Thoracic aorta (tissue), 2 donors: ENCODE measurements at regions not wholly inside any gene's neighbourhood (a gene's known extent, or its start where the extent isn't known, plus 50 kb on each side); places are given as distances from the start of the nearest gene placed in this dataset.
"Not testable (repeated sequence)": the region's sequence is repeated elsewhere in the genome, so short reads cannot be mapped to it uniquely, and the experiment has no call there.

Source experiments
- ATAC-seq: fragments of 150-250 bp; one replicate; pipeline ENCODE4 v1.8.0; 2017; ENCODE audit warnings: low read depth; ENCODE audit not compliant: insufficient number of reproducible peaks, low FRiP score
- DNase-seq: peaks from one replicate; pipeline ENCODE4 v3.0.0-alpha.2; 2020; ENCODE audit warnings: low spot score
- H3K27ac ChIP-seq, 2 donors: fragments of 200-600 bp; sonication (generic); 1 replicate in 1 of 2; 2 replicates in 1 of 2; pipeline ENCODE4 v1.5.1; 2016; ENCODE audit warnings: mild to moderate bottlenecking in 2 of 2, moderate library complexity in 2 of 2
- H3K27me3 ChIP-seq: fragments of 200-600 bp; sonication (generic); replicated peaks from 2 replicates; pipeline ENCODE4 v1.6.0; 2016; ENCODE audit warnings: mild to moderate bottlenecking; ENCODE audit not compliant: insufficient read depth
- H3K36me3 ChIP-seq: fragments of 200-600 bp; sonication (generic); one replicate; pipeline ENCODE4 v1.5.1; 2016
- H3K4me1 ChIP-seq, 2 donors: fragments of 200-600 bp; sonication (generic); 1 replicate in 1 of 2; 2 replicates in 1 of 2; pipeline versions ENCODE4 v1.5.1 to v1.6.0; 2016; ENCODE audit warnings: low read depth in 2 of 2, mild to moderate bottlenecking in 1 of 2; ENCODE audit not compliant: control insufficient read depth in 1 of 2
- H3K4me3 ChIP-seq: fragments of 200-600 bp; sonication (generic); 2 replicates; pipeline ENCODE4 v1.5.1; 2016; ENCODE audit warnings: mild to moderate bottlenecking
- H3K9me3 ChIP-seq: fragments of 200-600 bp; sonication (generic); 2 replicates; pipeline ENCODE4 v1.5.1; 2016
- TF ChIP-seq, protein P1 (sequence below): fragments of 200-600 bp; sonication (generic); IDR thresholded peaks from one replicate; pipeline ENCODE4 v1.5.1; 2019; ENCODE audit warnings: antibody characterized with exemption

DNA sequence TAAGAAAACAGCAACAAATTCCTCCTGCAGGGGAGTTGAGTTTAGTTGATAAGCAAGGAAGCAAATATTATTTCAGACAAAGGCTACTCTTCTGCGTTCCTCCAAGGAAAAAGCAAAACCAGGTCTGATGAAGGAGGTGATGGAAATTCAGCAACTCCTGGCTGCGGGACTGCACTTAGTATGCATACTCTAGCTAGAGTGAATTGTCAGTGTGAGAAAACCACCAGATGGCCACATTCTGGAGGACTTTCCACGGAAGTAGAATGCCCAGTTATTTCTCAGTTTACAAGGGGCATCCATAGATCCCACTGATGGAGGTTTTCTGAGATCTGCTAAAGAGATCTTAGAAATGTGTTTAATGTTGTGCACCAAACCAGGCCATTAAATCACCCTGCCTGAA is 338.6 kb upstream of the PUDP start:
- Histone ChIP-seq H3K27me3 (no peaks in the 10 kb centered on the region), H3K9me3 (no peaks in the 10 kb centered on the region), H3K27ac (no peak overlapping the region), H3K4me3 (no peak overlapping the region), H3K36me3 (no peaks in the 10 kb centered on the region), H3K4me1 (no peaks in the 10 kb centered on the region)
- DNase-seq = no peak
- TF ChIP-seq, protein P1, sequence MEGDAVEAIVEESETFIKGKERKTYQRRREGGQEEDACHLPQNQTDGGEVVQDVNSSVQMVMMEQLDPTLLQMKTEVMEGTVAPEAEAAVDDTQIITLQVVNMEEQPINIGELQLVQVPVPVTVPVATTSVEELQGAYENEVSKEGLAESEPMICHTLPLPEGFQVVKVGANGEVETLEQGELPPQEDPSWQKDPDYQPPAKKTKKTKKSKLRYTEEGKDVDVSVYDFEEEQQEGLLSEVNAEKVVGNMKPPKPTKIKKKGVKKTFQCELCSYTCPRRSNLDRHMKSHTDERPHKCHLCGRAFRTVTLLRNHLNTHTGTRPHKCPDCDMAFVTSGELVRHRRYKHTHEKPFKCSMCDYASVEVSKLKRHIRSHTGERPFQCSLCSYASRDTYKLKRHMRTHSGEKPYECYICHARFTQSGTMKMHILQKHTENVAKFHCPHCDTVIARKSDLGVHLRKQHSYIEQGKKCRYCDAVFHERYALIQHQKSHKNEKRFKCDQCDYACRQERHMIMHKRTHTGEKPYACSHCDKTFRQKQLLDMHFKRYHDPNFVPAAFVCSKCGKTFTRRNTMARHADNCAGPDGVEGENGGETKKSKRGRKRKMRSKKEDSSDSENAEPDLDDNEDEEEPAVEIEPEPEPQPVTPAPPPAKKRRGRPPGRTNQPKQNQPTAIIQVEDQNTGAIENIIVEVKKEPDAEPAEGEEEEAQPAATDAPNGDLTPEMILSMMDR = no peak
- no peak for ATAC-seq

DNA sequence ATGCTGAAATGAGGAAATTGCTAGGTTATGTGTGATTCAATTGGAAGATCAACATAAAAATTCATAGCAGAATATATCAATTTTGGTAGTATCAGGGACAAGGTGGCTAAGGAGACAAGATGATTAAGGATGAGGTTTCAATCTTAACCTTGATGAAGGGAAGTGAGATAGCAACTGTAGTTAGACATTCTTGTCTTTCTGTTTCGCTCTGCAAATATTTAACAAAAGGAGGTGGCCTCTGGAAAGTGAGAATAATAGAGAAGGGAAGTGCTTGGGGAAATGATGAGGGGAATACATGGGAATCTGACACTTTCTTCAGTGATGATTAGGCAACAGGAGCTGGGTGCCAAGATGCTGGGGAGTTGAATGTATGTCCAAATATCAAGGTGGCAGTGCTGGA is 337.1 kb upstream of the PUDP start:
- Histone ChIP-seq H3K9me3 (no peaks in the 10 kb centered on the region), H3K36me3 (no peaks in the 10 kb centered on the region), H3K27ac (no peak overlapping the region), H3K27me3 (no peaks in the 10 kb centered on the region), H3K4me1 (no peaks in the 10 kb centered on the region), H3K4me3 (no peak overlapping the region)
- TF ChIP-seq, protein P1 = no peak
- no peak for ATAC-seq
- no peak for DNase-seq

DNA sequence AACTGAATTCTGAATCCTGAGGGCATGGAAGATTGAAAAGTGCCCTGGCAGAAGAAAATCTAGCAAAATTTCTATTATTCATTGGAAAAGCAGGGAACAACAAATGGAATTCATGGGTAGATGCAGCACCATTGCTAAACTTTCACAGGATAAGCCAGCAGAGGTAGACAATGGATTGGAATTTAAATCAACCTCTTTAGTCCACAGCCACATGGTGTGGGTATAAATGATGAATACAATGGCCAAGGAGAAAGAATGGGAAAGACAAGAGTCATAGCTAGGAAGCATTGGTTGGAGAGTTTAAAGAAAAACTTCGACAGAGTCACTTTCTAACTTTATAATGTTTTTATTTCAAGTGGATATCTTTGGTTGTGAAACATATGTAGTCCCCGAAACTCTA is 332.8 kb upstream of the PUDP start:
- Histone ChIP-seq H3K27ac (no peak overlapping the region), H3K9me3 (no peaks in the 10 kb centered on the region), H3K36me3 (no peaks in the 10 kb centered on the region), H3K27me3 (no peaks in the 10 kb centered on the region), H3K4me1 (no peaks in the 10 kb centered on the region), H3K4me3 (no peak overlapping the region)
- ATAC-seq (no peak), DNase-seq (no peak)
- TF ChIP-seq, protein P1 = no peak

DNA sequence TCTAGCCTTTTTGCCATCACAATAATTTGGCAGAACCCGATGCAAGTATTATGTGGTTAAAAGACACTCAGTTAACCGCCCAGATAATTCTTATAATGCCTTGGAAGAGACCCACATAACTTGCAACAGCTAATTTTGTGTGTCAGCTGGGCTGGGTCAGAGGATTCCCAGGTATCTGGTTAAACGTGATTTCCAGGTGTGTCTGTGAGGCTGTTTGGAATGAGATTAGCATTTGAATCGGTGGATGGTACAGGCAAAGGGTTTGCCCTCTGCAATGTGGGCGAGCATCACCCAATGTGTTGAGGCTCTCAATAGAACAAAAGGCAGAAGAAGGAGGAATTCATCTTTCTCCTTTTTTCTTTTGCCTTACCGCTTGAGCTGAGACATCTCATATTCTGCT is 314.2 kb upstream of the PUDP start:
- DNase-seq (no peak), ATAC-seq (no peak)
- Histone ChIP-seq H3K27ac (no peak overlapping the region), H3K36me3 (no peaks in the 10 kb centered on the region), H3K9me3 (no peaks in the 10 kb centered on the region), H3K27me3 (no peaks in the 10 kb centered on the region), H3K4me1 (no peaks in the 10 kb centered on the region), H3K4me3 (no peak overlapping the region)
- TF ChIP-seq, protein P1 = no peak

DNA sequence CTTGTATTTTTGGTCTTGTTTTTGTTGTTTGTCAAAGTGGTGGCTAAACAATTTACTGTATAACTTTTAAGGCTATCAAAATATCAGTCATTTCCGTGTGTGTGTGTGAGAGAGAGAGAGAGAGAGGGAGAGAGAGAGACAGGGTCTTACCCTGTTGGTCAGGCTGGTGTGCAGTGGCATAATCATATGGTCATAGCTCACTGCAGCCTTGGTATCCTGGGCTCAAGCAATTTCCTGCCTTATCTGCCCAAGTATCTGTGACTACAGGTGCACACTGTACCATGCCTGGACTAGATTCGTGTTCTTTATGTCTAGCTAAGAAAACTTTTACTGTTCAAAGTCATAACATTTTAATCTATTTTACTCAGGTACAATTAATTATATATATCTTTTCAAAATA is 313.1 kb upstream of the PUDP start:
- DNase-seq, H3K27me3 ChIP-seq, H3K36me3 ChIP-seq, H3K27ac ChIP-seq, H3K4me1 ChIP-seq, H3K4me3 ChIP-seq, ATAC-seq, H3K9me3 ChIP-seq: not testable (repeated sequence)

DNA sequence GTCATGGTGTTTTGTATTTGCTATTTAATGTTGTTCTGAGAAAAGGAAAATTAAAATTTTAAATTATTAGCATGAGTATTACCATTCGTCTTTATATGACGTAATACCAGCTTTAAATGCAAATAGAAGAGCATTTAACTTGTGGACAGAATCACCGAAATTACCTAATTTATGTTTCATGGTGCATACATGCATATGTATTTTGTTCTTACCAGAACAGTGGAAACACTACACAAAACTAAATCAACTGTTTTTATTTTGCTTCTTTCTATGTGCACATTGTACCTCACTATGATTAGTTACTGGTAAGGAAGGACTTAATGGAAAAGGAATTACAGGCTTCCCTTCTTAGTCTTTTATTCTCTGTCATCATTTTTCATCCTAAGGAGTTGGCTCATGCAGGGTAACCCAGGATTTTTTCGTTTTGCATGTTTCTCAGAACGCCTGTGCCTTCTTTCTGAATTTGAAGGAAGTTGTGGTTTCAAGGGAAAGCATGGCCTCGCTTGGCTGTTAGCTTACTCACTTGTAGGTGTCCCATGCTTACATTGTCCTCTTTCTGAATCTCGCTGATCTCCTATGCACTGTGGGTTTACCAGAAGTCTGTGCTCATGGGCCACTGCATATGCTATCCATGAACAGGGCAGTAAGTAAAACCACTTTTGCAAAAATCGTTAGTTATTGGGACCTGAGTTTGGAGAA is 300.0 kb upstream of the PUDP start:
- ATAC-seq = no peak
- no peaks in the 10 kb centered on the region for H3K27me3 ChIP-seq
- no peaks in the 10 kb centered on the region for H3K36me3 ChIP-seq
- H3K4me1 ChIP-seq = no peaks in the 10 kb centered on the region
- H3K27ac ChIP-seq = no peak overlapping the region
- TF ChIP-seq, protein P1 = no peak
- H3K4me3 ChIP-seq = no peak overlapping the region
- no peak for DNase-seq
- no peaks in the 10 kb centered on the region for H3K9me3 ChIP-seq
